Panc1 (cell line): ENCODE measurements at regions not wholly inside any gene's neighbourhood (a gene's known extent, or its start where the extent isn't known, plus 50 kb on each side); places are given as distances from the start of the nearest gene placed in this dataset.

Source experiments
- ATAC-seq: fragments of 200-7000 bp; cut with Tn5 transposase; 2 replicates; pipeline ENCODE4 v1.9.1; 2020; ENCODE audit warnings: mild to moderate bottlenecking, moderate library complexity
- BruUV-seq: library from RNA; stranded (reverse); fragments of 400-500 nt; replicated peaks from 2 replicates; lab custom pipeline; 2021; lab: Mats Ljungman, UMichigan
- CTCF ChIA-PET: fragments of 300-600 bp; sonication (Branson Sonifier 250); formaldehyde crosslinking; loops from one replicate; lab custom pipeline; 2022; ENCODE audit warnings: antibody characterized with exemption; lab: Charles Lee
- POLR2A ChIA-PET: fragments of 300-600 bp; sonication (Branson Sonifier 250); formaldehyde crosslinking; loops from one replicate; lab custom pipeline; 2022; ENCODE audit warnings: antibody characterized with exemption; lab: Charles Lee
- DNase-seq: peaks from one replicate; pipeline ENCODE4 v3.0.0-alpha.2; 2010; ENCODE audit warnings: low read depth, low spot score
- H3K27ac ChIP-seq: 2 replicates; pipeline ENCODE4 v1.5.1; 2011; ENCODE audit warnings: mild to moderate bottlenecking, low read length, inconsistent platforms
- H3K27me3 ChIP-seq: fragments of 200-500 bp; sonication (Bioruptor generic); 2 replicates; pipeline ENCODE4 v1.6.0; 2014; ENCODE audit warnings: low read length, inconsistent platforms; ENCODE audit not compliant: control insufficient read depth, insufficient read depth
- H3K36me3 ChIP-seq: fragments of 200-500 bp; sonication (Bioruptor generic); 2 replicates; pipeline ENCODE4 v1.5.1; 2014; ENCODE audit warnings: inconsistent platforms, mild to moderate bottlenecking, low read length, moderate library complexity; ENCODE audit not compliant: control insufficient read depth, insufficient read depth
- H3K4me1 ChIP-seq: 2 replicates; pipeline ENCODE4 v1.5.1; 2011; ENCODE audit warnings: inconsistent platforms, mild to moderate bottlenecking, low read length, moderate library complexity; ENCODE audit not compliant: control insufficient read depth, insufficient read depth
- H3K4me3 ChIP-seq, 2 experiments: 2 replicates each; pipeline ENCODE4 v1.5.1; 2011 to 2012; ENCODE audit warnings: low read depth in 2 of 2, low read length in 2 of 2, mild to moderate bottlenecking in 2 of 2, inconsistent platforms in 1 of 2, moderate library complexity in 1 of 2
- H3K9me3 ChIP-seq: fragments of 200-500 bp; sonication (Bioruptor generic); 2 replicates; pipeline ENCODE4 v1.5.1; 2014; ENCODE audit warnings: low read depth, mild to moderate bottlenecking, inconsistent platforms, low read length, moderate library complexity; ENCODE audit not compliant: control insufficient read depth, insufficient read depth
- POLR2AphosphoS5 ChIP-seq: IDR thresholded peaks from 2 replicates; pipeline ENCODE4 v1.6.1; 2012; ENCODE audit warnings: mild to moderate bottlenecking, low read depth, low read length, moderate library complexity
- SIN3A ChIP-seq: IDR thresholded peaks from 2 replicates; pipeline ENCODE4 v1.6.1; 2012; ENCODE audit warnings: low read depth, mild to moderate bottlenecking, low read length, moderate library complexity, borderline replicate concordance; ENCODE audit not compliant: insufficient read depth
- TCF7L2 ChIP-seq: IDR thresholded peaks from 2 replicates; pipeline ENCODE4 v1.6.1; 2011; ENCODE audit warnings: mild to moderate bottlenecking, low read depth, low read length, inconsistent platforms
- in situ Hi-C: cut with HindIII; loops from 2 replicates; pipeline ENCODE4 v1.10.0; 2016; ENCODE audit warnings: low sequenced_read_pairs, low pct_unique_long_range_greater_than_20kb
- intact Hi-C: fragments of 100-400 bp; cut with micrococcal nuclease; formaldehyde crosslinking; loops from one replicate; pipeline ENCODE4 v1.10.0; 2022; ENCODE audit not compliant: unreplicated experiment
- TF ChIP-seq, protein P1 (sequence below), 2 experiments: IDR thresholded peaks; 2 replicates each; pipeline ENCODE4 v1.6.1; 2011 to 2012; ENCODE audit warnings: low read depth in 2 of 2, control low read depth in 1 of 2, low read length in 1 of 2, mild to moderate bottlenecking in 1 of 2, moderate library complexity in 1 of 2; ENCODE audit not compliant: insufficient read depth in 1 of 2
- TF ChIP-seq, protein P2 (sequence below): fragments of 450-650 bp; IDR thresholded peaks from 2 replicates; pipeline ENCODE4 v1.5.1; 2017; ENCODE audit warnings: mild to moderate bottlenecking

DNA sequence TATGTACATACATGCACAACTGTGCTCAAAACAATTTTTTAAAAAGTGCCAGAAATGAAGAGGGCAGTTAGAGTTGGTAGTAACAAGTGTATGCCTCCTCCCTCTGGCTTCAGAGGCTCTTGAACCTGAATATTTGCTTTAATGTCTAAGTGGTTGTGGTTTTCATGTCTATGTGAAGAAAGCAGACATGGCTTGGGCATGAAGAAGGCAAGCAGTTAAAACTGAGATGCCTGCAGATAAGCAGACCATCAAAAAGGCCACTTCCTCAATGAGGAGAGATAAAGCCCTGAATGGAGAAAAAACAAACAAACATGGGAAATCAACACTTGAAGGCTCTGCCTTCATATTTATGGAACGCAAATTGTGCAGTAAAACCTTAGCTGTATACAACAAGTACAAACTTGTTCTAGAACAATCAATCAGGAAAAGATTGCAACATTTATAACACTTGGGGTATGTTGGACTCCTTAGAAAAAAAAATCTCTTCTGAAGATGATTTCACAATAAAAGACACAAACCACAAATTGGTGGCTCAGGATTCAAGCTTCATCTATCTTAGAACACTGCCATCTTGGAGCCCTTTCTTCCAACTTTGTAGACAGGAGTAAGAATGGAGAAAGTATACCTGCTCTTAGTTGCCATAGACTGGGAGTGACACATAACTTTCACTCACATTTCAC is 52.7 kb upstream of the PLA2G4A start:
- in situ Hi-C loops (no loop called here), intact Hi-C loops (no loop called here)
- POLR2A ChIA-PET: no interaction called here
- Histone ChIP-seq H3K27ac (no peak overlapping the region), H3K4me3 (no peak overlapping the region), H3K4me1 (no peaks in the 10 kb centered on the region), H3K9me3 (no peaks in the 10 kb centered on the region), H3K36me3 (no peaks in the 10 kb centered on the region), H3K27me3 (no peaks in the 10 kb centered on the region)
- CTCF ChIA-PET: no interaction called here
- TF ChIP-seq, protein P1, sequence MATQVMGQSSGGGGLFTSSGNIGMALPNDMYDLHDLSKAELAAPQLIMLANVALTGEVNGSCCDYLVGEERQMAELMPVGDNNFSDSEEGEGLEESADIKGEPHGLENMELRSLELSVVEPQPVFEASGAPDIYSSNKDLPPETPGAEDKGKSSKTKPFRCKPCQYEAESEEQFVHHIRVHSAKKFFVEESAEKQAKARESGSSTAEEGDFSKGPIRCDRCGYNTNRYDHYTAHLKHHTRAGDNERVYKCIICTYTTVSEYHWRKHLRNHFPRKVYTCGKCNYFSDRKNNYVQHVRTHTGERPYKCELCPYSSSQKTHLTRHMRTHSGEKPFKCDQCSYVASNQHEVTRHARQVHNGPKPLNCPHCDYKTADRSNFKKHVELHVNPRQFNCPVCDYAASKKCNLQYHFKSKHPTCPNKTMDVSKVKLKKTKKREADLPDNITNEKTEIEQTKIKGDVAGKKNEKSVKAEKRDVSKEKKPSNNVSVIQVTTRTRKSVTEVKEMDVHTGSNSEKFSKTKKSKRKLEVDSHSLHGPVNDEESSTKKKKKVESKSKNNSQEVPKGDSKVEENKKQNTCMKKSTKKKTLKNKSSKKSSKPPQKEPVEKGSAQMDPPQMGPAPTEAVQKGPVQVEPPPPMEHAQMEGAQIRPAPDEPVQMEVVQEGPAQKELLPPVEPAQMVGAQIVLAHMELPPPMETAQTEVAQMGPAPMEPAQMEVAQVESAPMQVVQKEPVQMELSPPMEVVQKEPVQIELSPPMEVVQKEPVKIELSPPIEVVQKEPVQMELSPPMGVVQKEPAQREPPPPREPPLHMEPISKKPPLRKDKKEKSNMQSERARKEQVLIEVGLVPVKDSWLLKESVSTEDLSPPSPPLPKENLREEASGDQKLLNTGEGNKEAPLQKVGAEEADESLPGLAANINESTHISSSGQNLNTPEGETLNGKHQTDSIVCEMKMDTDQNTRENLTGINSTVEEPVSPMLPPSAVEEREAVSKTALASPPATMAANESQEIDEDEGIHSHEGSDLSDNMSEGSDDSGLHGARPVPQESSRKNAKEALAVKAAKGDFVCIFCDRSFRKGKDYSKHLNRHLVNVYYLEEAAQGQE (IDR thresholded peaks at IDR 0.05; ENCODE audit: insufficient read depth in 1 of 2, low read depth in 2 of 2, low read length in 1 of 2): no peak
- TF ChIP-seq POLR2AphosphoS5 (no peak), TCF7L2 (no peak), SIN3A (no peak)
- TF ChIP-seq, protein P2, sequence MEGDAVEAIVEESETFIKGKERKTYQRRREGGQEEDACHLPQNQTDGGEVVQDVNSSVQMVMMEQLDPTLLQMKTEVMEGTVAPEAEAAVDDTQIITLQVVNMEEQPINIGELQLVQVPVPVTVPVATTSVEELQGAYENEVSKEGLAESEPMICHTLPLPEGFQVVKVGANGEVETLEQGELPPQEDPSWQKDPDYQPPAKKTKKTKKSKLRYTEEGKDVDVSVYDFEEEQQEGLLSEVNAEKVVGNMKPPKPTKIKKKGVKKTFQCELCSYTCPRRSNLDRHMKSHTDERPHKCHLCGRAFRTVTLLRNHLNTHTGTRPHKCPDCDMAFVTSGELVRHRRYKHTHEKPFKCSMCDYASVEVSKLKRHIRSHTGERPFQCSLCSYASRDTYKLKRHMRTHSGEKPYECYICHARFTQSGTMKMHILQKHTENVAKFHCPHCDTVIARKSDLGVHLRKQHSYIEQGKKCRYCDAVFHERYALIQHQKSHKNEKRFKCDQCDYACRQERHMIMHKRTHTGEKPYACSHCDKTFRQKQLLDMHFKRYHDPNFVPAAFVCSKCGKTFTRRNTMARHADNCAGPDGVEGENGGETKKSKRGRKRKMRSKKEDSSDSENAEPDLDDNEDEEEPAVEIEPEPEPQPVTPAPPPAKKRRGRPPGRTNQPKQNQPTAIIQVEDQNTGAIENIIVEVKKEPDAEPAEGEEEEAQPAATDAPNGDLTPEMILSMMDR: no peak
- no TSS peak for BruUV-seq
- ATAC-seq: no peak
- no peak for DNase-seq

DNA sequence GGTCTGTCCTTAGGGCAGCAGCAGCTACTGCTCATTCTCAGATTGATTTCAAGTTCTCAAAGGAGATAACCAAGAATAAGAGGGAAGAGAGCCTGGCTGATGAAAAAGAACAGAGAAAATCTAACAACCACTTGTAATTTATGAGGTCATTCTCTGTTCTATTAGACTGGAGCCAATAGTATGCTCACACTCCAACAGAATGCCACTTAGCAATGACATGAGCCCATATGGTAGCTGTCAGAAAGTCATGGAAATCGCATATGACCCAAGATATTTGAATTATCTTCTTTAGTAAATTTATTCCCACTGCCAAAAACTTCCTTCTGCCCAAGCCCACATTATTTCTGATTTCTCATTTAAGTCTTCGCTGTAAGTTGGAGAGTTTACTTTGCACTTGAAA is 53.7 kb upstream of the PLA2G4A start:
- DNase-seq (no peak), ATAC-seq (no peak)
- Histone ChIP-seq H3K36me3 (no peaks in the 10 kb centered on the region), H3K27me3 (no peaks in the 10 kb centered on the region), H3K27ac (no peak overlapping the region), H3K9me3 (no peaks in the 10 kb centered on the region), H3K4me1 (no peaks in the 10 kb centered on the region), H3K4me3 (no peak overlapping the region)
- no TSS peak for BruUV-seq
- CTCF ChIA-PET: no interaction called here
- in situ Hi-C loops (no loop called here), intact Hi-C loops (no loop called here)
- POLR2A ChIA-PET: no interaction called here
- TF ChIP-seq POLR2AphosphoS5: no peak
- no peak for TF ChIP-seq TCF7L2
- TF ChIP-seq, protein P2: no peak
- no peak for TF ChIP-seq SIN3A
- TF ChIP-seq, protein P1 (IDR thresholded peaks at IDR 0.05; ENCODE audit: insufficient read depth in 1 of 2, low read depth in 2 of 2, low read length in 1 of 2): no peak
